Left renal pelvis (tissue), 4 donors: ENCODE measurements at regions not wholly inside any gene's neighbourhood (a gene's known extent, or its start where the extent isn't known, plus 50 kb on each side); places are given as distances from the start of the nearest gene placed in this dataset.
"Not testable (repeated sequence)": the region's sequence is repeated elsewhere in the genome, so short reads cannot be mapped to it uniquely, and the experiment has no call there.

Source experiments
- DNase-seq, 4 donors: peaks; one replicate each; pipeline ENCODE4 v3.0.0-alpha.2; 2013; ENCODE audit warnings: low read depth in 4 of 4, low spot score in 3 of 4

DNA sequence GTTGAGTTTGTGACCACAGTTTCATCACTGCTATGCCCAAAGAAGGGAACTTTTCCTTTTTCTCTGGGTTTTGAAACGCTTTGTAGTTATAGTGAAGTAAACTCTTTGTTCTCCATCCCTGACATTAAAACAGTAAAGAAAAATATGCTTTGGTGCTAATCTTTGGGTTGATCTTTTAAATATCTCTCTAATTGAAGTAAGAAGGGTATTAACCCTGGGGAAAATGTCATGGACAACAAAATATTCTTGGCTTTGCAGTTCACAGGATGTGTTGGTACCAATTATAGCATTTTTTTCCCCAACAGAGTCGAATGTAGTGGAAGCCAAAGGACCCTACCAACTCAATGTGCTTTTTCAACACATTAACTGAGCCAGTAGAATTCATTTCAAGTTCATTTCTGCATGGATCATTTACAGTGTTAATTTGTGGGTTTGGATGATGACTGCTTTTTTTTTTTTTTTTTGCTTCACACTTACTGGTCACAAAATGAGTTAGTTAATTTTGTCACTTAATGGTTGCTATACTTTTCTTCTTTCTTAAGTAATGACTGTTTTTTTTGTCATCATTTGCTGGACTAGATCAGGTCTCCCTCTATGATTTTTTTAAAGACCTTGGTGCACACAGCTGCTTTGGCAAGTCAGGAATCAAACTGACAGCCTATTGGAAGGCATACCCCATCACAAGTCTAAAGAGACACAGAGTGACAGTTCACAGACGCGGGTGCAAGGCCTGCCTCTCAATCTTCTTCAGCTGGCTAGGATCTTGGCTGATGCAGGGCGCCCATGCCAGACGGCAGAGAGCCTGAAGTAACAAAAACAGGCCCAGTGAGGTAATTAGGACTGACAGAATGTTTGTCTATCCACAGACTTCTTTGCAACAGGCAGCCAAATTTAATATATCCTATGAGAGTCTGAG, 98.8 kb upstream of the MMADHC start:
- no peak for DNase-seq

GRCh38 chr2:149685401-149685800, 97.8 kb upstream of the MMADHC start:
- not testable (repeated sequence) for DNase-seq

DNA sequence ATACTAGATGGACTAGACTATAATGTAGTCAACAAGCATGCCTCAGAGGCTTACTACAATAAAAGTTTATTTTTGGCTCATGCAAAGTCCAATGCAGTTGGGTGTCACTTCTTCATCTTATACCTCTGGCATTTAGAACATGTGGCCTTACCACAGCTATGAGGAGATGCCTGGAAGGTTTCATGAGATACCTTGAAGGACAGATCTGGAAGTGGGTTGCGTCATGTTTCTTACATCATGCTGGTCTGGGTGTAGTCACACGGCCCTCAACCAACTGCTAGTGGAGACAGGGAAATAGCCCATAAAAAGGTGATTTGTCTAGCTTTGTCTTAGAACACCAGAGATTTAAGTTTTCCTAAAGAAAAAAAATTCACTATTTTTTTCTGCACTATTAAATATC, 91.7 kb upstream of the MMADHC start:
- no peak for DNase-seq

DNA sequence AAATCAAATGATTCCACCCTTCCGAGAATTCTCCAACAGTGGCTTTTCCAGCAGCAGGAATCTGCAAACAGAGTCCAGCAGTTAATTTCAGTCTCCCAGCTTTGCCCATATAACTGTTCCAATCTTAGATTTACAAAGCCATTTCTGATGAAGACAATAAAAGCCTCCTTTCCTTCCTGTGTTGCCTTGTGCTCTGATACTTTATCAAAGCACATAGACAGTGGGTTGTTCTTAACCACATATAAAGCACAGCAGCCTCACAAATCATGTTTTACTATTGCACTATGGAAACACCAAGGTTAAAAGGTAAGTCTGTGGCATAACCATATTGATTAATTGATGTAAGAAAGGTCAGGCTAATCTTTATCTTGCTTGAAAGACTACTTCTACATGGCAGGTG, 89.8 kb upstream of the MMADHC start:
- peak in 1 of 4 donors; percentile 7 for DNase-seq

GRCh38 chr2:149670086-149670485, 82.5 kb upstream of the MMADHC start:
- no peak for DNase-seq

GRCh38 chr2:149666809-149667320, 79.3 kb upstream of the MMADHC start:
- no peak for DNase-seq

DNA sequence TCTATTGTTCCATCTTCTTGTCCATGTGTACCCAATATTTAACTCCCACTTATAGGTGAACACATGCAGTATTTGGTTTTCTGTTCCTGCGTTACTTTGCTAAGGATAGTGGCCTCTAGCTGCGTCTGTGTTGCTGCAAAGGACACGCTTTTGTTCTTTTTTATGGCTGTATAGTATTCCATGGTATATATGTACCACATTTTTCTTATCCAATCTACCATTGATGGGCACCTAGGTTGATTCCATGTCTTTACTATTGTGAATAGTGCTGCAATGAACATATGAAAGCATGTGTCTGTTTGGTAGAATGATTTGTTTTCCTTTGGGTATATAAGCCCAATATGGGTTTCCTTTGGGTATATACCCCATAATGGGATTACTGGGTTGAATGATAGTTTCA, 77.3 kb upstream of the MMADHC start:
- no peak for DNase-seq

DNA sequence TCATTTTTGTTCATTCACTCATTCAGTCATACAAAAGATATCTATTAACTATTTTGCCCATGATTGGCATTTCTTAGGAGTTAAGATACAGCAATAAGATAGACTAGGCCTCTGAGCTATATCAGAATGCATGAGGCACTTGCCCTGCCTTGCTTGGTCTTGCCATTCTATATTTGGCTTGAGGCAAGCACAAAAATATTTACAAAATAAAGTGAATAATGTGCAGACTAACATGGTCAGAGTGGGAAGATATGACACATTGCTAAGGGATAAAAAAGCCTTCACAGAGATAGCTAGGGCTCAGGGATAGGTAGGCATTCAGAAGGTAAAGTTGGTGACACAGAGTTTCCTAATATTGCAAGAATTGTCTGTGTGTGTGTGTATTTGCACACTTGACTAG, 75.0 kb upstream of the MMADHC start:
- no peak for DNase-seq

DNA sequence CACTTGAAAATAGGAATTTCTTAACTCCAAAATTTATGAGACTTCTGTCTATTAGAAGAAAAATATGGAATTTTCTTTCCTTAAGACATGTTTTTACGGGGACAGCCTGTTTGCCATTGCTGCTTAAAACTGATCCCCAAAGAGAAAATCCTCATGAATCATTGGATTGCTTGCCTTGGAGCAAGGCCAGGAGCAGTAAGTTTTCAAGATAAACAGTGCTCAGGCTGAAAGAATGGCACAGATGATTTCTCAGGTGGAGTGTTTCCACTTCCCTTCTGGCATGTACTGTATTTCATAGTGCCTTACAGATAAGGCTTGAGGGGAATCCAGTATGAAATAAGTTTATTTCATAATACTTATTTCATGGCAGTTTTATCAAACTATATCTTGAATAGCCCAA, 74.3 kb upstream of the MMADHC start:
- no peak for DNase-seq

GRCh38 chr2:149658553-149658952, 71.0 kb upstream of the MMADHC start:
- no peak for DNase-seq

DNA sequence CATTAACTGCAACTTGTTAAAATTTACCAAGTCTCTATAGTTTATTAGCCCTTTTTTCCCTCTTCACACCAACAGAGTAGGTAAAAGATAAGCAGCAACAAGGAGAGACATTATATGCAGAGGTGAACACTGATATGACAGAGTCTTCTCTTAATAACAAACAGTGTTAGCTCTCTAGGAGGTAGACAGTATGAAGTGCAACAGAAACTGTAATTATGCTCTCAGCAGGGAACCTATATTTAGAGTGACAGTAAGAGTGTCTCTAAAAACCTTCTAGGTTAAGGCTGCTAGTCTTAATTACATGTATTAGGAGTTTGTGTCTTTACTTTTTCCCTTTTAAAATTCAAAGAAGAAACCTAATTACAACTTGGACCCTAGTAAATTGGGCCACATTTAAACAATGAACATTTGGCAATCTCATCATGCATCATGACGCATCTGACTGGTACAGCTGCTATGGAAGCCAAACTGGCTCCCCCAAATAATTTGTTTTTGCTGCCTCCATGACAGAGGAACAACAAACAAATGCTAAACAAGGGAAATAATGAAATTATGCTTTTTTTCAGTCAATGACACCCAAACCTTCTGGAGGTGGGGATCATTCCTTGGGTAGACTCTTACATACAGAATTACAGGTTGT, 69.9 kb upstream of the MMADHC start:
- DNase-seq = no peak

DNA sequence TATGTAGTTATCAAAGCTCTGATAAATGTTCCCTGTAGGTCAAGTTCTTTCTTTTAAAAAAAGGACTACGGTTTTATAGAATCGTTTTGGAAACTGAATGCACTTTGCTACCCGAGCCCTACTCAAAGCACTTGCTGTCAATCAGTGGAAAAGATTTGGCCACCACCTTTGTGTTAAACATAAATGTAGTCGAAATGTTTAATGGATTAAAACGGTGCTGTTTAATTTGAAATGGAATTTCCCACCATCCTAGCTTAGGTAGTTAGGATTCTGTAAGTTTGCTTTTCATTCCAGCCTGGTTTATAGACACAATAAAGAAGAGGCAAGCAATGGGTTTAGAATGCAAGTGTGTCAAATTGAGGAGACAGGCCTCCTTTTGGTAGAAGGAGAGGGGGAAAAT, 69.4 kb upstream of the MMADHC start:
- no peak for DNase-seq

DNA sequence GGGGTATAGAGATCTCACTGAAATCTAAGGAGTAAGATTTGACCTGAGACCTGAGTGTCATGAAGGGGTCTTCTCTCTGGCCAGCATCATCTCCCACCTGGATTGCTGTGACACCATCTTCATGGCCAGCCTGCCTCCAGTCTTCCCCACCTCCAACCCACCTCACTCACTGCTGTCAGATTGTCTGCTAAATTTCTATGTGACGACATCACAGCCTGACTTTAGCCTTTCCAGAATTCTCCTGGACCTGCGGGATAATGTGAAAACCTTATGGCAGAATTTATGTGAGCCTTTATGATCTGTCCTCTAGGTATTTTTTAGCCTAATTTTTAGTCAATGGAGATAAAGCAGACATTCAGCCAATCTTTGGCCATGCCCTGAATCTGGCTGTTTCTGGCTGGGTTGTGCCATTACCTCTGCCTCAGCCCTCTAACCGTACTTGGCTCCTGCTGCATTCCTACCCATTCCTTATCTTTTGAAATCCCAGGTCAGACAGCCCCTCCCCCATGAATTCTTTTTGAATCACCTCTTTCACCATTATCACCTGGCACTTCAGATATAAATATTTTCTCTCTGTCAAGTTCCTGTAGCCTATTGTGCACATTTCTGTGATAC, 66.4 kb upstream of the MMADHC start:
- no peak for DNase-seq

DNA sequence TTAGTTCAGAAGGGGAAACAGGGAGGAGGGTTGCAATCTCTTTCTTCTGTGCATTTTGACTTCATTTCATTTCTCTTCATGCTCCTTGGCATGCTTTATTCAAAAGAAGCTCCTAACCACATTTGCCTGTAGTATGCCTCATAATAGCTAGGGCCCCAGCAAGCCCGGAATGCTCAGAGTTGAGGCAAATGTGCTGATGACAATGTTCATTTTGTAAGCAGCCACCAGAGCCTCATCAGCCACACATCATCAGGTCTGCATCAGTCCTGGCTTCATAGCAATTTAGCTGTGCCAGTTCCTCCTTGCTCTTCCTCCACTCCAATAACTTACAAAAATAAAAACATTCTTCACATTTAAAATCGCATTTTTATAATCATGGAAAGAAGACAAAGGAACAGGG, 65.4 kb upstream of the MMADHC start:
- DNase-seq = no peak

- DNase-seq = no peak
Observed at GRCh38 chr2:149652526-149652925, 65.0 kb upstream of the MMADHC start.

GRCh38 chr2:149651229-149651628, 63.7 kb upstream of the MMADHC start:
- no peak for DNase-seq

DNA sequence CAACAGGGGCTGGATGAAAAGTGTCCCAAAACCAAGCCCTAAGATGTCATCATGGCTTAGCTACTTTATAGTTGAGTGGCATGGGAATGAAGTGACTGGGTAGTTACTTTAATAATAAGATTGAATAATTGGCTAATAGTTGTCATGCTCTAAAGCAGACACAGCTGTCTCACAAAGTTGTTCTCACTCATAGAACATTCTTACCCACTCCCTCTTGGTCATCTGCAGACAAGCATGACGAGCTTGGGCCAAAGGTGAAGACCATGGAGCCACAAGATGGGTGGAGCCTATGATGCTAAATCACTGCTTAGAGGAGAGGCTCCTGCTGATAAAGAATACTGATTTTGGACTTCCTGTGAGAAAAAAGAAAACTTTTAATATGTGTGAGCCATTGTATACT, 62.4 kb upstream of the MMADHC start:
- DNase-seq = no peak

DNA sequence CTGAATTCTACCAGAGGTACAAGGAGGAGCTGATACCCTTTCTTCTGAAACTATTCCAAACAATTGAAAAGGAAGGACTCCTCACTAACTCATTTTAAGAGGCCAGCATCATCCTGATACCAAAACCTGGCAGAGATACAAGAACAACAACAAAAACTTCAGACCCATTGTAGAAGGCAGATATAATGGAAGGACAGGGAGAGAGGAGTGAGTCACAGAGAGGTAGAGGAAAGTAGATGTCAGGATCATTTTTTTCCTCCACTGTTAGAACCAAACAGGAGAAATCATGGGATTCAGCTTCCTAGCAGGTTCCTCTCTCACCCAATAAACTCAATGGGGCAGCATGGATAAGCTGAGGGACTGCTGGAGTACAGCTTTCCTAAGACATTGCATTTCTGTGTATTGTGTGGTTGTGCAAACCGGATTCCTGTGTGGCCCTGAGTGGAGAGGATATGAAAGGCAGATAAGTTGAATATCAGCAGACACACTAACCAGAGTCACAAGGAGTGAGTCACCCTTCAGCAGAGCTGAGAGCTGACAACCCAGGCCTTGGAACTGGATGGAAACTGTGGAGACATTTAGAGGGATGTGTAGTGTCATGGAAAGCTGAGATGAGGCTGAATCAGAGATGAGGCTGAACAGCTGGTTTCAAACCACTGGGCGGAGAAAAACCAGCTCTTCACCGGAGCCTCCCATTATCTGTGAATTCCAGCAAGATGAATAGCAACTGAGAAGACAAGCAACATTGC, 60.9 kb upstream of the MMADHC start:
- DNase-seq = no peak

- DNase-seq = no peak
Observed at GRCh38 chr2:149645391-149645790, 57.8 kb upstream of the MMADHC start.
